GM12873 (cell line): ENCODE measurements at regions not wholly inside any gene's neighbourhood (a gene's known extent, or its start where the extent isn't known, plus 50 kb on each side); places are given as distances from the start of the nearest gene placed in this dataset.

Source experiments
- TF ChIP-seq, protein P1 (sequence below): IDR thresholded peaks from 2 replicates; pipeline ENCODE4 v1.5.1; 2012; ENCODE audit warnings: low read depth, mild to moderate bottlenecking, moderate library complexity, low read length, control low read depth; ENCODE audit not compliant: insufficient read depth; ENCODE audit errors: missing control alignments

GRCh38 chr2:236840215-236840614 lies 245.5 kb upstream of the COPS8 start:
- TF ChIP-seq, protein P1, sequence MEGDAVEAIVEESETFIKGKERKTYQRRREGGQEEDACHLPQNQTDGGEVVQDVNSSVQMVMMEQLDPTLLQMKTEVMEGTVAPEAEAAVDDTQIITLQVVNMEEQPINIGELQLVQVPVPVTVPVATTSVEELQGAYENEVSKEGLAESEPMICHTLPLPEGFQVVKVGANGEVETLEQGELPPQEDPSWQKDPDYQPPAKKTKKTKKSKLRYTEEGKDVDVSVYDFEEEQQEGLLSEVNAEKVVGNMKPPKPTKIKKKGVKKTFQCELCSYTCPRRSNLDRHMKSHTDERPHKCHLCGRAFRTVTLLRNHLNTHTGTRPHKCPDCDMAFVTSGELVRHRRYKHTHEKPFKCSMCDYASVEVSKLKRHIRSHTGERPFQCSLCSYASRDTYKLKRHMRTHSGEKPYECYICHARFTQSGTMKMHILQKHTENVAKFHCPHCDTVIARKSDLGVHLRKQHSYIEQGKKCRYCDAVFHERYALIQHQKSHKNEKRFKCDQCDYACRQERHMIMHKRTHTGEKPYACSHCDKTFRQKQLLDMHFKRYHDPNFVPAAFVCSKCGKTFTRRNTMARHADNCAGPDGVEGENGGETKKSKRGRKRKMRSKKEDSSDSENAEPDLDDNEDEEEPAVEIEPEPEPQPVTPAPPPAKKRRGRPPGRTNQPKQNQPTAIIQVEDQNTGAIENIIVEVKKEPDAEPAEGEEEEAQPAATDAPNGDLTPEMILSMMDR: no peak

GRCh38 chr2:236840857-236841256 lies 244.8 kb upstream of the COPS8 start:
- TF ChIP-seq, protein P1: no peak

GRCh38 chr2:236841389-236841788 lies 244.3 kb upstream of the COPS8 start:
- TF ChIP-seq, protein P1: no peak

DNA sequence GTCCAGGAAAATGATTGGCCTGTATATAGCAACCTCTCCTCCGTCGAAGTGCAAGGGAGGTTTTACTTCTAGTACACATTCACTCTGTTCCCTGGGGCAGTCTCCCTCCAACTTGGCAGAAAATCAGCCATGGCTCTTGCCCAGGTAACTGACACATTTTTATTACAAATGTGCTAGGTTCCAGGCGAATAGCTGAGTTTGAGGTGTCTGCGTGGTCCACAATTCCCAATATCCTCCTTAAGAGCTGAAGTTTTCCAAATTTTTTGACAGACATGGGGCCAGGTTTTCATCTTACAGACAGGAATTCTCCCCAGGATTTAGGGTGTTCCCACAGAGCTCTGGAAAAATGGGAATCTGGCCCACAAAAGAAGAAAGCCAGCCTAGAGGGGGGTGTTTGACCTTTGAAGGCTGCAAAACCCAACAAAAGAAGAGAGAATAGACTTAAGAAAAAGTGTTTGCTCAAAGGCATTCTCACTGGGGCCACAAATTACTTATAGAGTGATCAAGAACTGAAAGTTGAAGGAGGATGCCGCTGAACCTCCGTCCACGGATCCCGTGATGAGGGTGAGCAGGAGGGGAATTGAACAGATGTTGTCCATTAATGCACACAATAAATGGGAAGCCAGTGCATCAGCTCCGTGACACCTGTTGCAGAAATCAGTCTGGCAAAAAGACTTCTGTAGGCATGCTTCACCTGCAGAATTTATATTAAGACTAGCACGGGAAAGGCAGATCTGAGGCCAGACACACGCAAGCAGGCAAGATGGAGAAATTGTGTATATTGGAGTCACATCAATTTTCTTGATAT lies 242.3 kb upstream of the COPS8 start:
- TF ChIP-seq, protein P1: no peak

DNA sequence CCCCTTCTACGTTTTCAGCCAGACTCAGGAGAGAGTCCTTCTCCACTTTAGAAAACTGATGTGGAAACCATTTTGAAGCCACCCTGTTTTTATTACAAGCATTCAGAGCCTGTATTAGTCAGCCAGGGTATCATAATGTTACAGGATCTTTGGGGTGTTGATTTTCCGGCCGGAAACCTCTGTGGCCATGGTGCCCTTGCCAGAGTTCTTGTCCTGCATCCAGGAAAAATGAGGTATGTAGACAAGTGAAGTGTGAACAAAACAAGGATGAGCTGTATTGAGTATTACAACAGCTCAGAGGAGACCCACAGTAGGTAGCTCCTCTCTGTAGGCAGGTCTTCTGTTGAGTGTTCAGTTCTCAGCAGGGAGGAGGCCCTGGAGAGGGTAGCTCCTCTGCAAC lies 241.0 kb upstream of the COPS8 start:
- TF ChIP-seq, protein P1: no peak

DNA sequence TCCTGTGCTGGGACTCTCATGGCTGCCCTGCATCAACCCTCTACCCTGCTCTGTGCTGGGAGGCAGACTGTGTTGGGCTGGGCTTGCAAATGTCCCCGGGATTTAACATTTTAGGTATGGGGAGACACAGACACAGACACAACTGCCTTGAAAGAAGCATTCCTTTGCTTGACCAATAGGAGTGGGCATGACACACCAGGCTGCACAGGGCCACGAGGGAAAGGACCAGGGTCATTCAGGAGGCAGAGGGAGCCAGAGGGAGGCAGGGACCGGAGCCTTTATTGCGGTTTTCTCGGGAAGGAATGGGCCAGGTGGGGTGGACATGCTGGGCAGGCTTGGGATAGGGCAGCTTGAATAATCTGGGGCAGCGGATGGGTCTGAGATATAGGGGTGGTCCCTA lies 238.7 kb upstream of the COPS8 start:
- TF ChIP-seq, protein P1: no peak

DNA sequence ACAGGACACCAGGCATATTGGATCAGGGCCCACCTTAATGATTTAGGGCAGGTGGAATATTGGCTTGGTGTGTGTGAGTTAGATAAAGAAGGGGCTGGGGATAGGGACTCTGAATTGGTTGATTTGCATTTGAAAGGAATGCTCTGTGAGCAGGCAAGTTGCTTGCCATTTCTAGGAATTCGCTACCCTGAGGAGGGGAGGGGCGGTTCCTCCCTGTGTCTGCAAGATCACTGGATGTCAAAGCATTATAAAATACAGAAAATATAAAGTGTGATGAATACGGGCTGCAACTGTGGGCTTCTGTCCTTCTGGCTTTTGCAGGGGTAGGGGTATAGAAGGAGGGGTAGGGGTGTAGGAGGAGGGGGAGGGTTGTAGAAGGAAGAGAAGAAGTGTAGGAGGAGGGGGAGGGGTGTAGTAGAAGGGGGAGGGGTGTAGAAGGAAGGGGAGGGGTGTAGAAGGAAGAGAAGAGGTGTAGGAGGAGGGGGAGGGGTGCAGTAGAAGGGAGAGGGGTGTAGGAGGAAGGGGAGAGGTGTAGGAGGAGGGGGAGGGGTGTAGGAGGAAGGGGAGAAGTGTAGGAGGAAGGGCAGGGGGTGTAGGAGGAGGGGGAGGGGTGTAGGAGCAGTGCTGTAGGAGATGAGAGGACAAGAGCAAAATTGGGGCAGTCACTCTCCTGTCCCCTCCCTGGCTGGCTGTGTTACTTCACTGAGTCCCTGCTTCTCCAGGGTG lies 238.0 kb upstream of the COPS8 start:
- TF ChIP-seq, protein P1: no peak
